CD4-positive, alpha-beta T cell (primary cell): ENCODE measurements at regions not wholly inside any gene's neighbourhood (a gene's known extent, or its start where the extent isn't known, plus 50 kb on each side); places are given as distances from the start of the nearest gene placed in this dataset.
"Not testable (repeated sequence)": the region's sequence is repeated elsewhere in the genome, so short reads cannot be mapped to it uniquely, and the experiment has no call there.

Experiments
- ATAC-seq: fragments of 200-7000 bp; cut with Tn5 transposase; one replicate; pipeline ENCODE4 v1.10.0; 2022; ENCODE audit warnings: mild to moderate bottlenecking; ENCODE audit not compliant: poor library complexity
- CTCF ChIA-PET: fragments of 350-600 bp; sonication (Branson Sonifier 250); formaldehyde crosslinking; loops from one replicate; lab custom pipeline; 2021; ENCODE audit warnings: antibody characterized with exemption, inconsistent platforms; lab: Charles Lee
- POLR2A ChIA-PET: fragments of 350-600 bp; sonication (Branson Sonifier 250); formaldehyde crosslinking; loops from one replicate; lab custom pipeline; 2021; ENCODE audit warnings: antibody characterized with exemption, inconsistent platforms; lab: Charles Lee
- DNase-seq, 14 experiments: peaks; one replicate each; pipeline ENCODE4 v3.0.0-alpha.2; 2013 to 2020; ENCODE audit warnings: mixed read lengths in 2 of 14
- H3K27ac ChIP-seq, 2 donors: one replicate each; pipeline versions ENCODE4 v1.5.1 to v1.7.0; 2013; ENCODE audit warnings: low read length in 2 of 2, low read depth in 1 of 2, mild to moderate bottlenecking in 1 of 2
- H3K27me3 ChIP-seq, 2 experiments: 1 replicate in 1 of 2; 2 replicates in 1 of 2; pipeline versions ENCODE4 v1.6.1 to v1.7.0; 2013; ENCODE audit warnings: low read length in 2 of 2, control low read depth in 1 of 2, mild to moderate bottlenecking in 1 of 2, moderate library complexity in 1 of 2; ENCODE audit not compliant: insufficient read depth in 2 of 2, control insufficient read depth in 1 of 2
- H3K36me3 ChIP-seq: one replicate; pipeline ENCODE4 v1.6.1; 2013; ENCODE audit warnings: low read length, control low read depth; ENCODE audit not compliant: insufficient read depth
- H3K4me1 ChIP-seq: one replicate; pipeline ENCODE4 v1.6.1; 2013; ENCODE audit warnings: low read length, control low read depth; ENCODE audit not compliant: insufficient read depth
- H3K4me3 ChIP-seq: one replicate; pipeline ENCODE4 v1.5.1; 2013; ENCODE audit warnings: mild to moderate bottlenecking, low read length, moderate library complexity
- H3K9me3 ChIP-seq, 2 experiments: 1 replicate in 1 of 2; 2 replicates in 1 of 2; pipeline versions ENCODE4 v1.6.1 to v1.7.0; 2013; ENCODE audit warnings: low read length in 2 of 2, mild to moderate bottlenecking in 2 of 2, control low read depth in 1 of 2, moderate library complexity in 1 of 2; ENCODE audit not compliant: control insufficient read depth in 1 of 2, insufficient read depth in 1 of 2
- H3K27ac Mint-ChIP-seq: one replicate; pipeline ENCODE4 v1.8.0; 2020; ENCODE audit warnings: mixed read lengths
- H3K27me3 Mint-ChIP-seq: one replicate; pipeline ENCODE4 v1.8.0; 2021; ENCODE audit warnings: mixed read lengths
- H3K36me3 Mint-ChIP-seq: one replicate; pipeline ENCODE4 v1.8.0; 2021; ENCODE audit warnings: low read depth, mixed read lengths
- H3K4me1 Mint-ChIP-seq: one replicate; pipeline ENCODE4 v1.8.0; 2021; ENCODE audit warnings: low read depth, mixed read lengths
- H3K4me3 Mint-ChIP-seq: one replicate; pipeline ENCODE4 v1.8.0; 2020; ENCODE audit warnings: mild to moderate bottlenecking, mixed read lengths
- H3K9me3 Mint-ChIP-seq: one replicate; pipeline ENCODE4 v1.8.0; 2020; ENCODE audit warnings: mixed read lengths
- intact Hi-C, 2 experiments: fragments of 100-400 bp; cut with DNase I in 1 of 2; cut with micrococcal nuclease in 1 of 2; formaldehyde crosslinking; loops; one replicate each; pipeline versions ENCODE4 v1.15.1 to v1.9.0; 2023 to 2025; cut with DNase I, micrococcal nuclease
- TF ChIP-seq, protein P1 (sequence below): fragments of 200-600 bp; IDR thresholded peaks from one replicate; pipeline ENCODE4 v1.8.0; 2022; ENCODE audit warnings: antibody characterized with exemption, mild to moderate bottlenecking

- POLR2A ChIA-PET: no interaction called here
- intact Hi-C loops: no loop called here
- DNase-seq: no peak
- no peaks in the 10 kb centered on the region for H3K36me3 ChIP-seq
- H3K4me1 ChIP-seq: no peaks in the 10 kb centered on the region
- Mint-ChIP-seq H3K9me3 (peaks cover 3% of the 10 kb centered on the region), H3K36me3 (no peaks in the 10 kb centered on the region), H3K4me3 (no peak overlapping the region), H3K4me1 (peaks cover 6% of the 10 kb centered on the region), H3K27me3 (no peaks in the 10 kb centered on the region), H3K27ac (no peak overlapping the region)
- no peak overlapping the region for H3K27ac ChIP-seq
- CTCF ChIA-PET: no interaction called here
- TF ChIP-seq, protein P1, sequence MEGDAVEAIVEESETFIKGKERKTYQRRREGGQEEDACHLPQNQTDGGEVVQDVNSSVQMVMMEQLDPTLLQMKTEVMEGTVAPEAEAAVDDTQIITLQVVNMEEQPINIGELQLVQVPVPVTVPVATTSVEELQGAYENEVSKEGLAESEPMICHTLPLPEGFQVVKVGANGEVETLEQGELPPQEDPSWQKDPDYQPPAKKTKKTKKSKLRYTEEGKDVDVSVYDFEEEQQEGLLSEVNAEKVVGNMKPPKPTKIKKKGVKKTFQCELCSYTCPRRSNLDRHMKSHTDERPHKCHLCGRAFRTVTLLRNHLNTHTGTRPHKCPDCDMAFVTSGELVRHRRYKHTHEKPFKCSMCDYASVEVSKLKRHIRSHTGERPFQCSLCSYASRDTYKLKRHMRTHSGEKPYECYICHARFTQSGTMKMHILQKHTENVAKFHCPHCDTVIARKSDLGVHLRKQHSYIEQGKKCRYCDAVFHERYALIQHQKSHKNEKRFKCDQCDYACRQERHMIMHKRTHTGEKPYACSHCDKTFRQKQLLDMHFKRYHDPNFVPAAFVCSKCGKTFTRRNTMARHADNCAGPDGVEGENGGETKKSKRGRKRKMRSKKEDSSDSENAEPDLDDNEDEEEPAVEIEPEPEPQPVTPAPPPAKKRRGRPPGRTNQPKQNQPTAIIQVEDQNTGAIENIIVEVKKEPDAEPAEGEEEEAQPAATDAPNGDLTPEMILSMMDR: no peak
- H3K4me3 ChIP-seq: no peak overlapping the region
- no peak for ATAC-seq
- H3K9me3 ChIP-seq: peaks cover 5 to 9% of the 10 kb centered on the region in 2 experiments
- no peaks in the 10 kb centered on the region for H3K27me3 ChIP-seq
These were observed 234.4 kb downstream of the SHQ1 start for GRCh38 chr3:72613871-72614270.

DNA sequence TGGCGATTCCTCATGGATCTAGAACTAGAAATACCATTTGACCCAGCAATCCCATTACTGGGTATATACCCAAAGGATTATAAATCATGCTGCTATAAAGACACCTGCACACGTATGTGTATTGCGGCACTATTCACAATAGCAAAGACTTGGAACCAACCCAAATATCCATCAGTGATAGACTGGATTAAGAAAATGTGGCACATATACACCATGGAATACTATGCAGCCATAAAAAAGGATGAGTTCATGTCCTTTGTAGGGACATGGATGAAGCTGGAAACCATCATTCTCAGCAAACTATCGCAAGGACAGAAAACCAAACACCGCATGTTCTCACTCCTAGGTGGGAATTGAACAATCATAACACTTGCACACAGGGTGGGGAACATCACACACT lies 239.1 kb downstream of the SHQ1 start:
- H3K36me3 Mint-ChIP-seq, H3K27me3 ChIP-seq, H3K4me1 Mint-ChIP-seq, intact Hi-C loops, H3K9me3 Mint-ChIP-seq, H3K36me3 ChIP-seq, H3K27ac ChIP-seq, CTCF ChIA-PET, H3K4me1 ChIP-seq, DNase-seq, H3K27ac Mint-ChIP-seq, H3K27me3 Mint-ChIP-seq, H3K4me3 Mint-ChIP-seq, ATAC-seq, POLR2A ChIA-PET, H3K9me3 ChIP-seq, H3K4me3 ChIP-seq: not testable (repeated sequence)

DNA sequence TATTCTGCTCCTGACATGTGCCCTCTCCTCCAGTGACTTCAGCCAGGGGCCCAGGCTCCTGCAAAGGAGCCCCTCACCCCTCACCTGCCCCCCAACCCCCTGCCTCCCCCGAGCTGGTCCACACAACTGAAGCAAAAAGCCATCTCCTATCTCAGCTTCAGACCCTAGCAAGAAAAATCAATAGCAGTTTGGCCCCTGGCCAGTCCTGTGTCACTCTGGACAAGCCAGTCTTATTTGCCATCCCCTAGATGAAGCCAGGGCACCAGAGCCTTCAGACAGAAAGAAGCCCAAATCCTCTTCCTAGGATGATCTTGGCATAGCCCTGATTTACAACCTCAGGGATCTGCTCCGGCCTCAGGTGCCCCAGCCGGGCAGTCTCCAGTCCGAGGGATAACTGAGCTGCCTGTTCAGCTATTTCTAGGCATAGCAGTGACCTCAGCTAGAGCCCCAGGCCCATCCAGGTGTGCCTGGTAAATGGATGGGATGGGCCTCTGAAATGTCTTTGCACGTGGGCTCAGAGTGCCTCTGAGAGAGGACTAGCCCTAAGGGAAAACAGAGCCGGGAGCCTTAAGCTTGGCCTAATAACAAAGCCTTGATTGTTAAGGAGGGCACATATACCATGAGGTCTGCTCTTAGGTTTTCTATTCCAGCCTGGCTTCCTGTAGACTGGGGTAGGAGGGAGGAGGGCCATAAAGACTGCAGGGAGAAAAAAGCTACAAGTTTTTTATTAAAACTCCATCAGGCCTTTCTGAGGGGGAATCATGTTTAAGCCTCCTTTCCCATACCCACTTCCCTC lies 242.0 kb downstream of the SHQ1 start:
- Histone ChIP-seq H3K4me3 (no peak overlapping the region), H3K36me3 (no peaks in the 10 kb centered on the region), H3K4me1 (no peaks in the 10 kb centered on the region), H3K27ac (no peak overlapping the region), H3K9me3 (no peaks in the 10 kb centered on the region), H3K27me3 (no peaks in the 10 kb centered on the region)
- Mint-ChIP-seq H3K36me3 (no peaks in the 10 kb centered on the region), H3K4me3 (no peak overlapping the region), H3K4me1 (no peaks in the 10 kb centered on the region), H3K9me3 (no peaks in the 10 kb centered on the region), H3K27ac (no peak overlapping the region), H3K27me3 (no peaks in the 10 kb centered on the region)
- DNase-seq: no peak
- TF ChIP-seq, protein P1: no peak
- ChIA-PET POLR2A (no interaction called here), CTCF (no interaction called here)
- ATAC-seq: no peak
- intact Hi-C loops: no loop called here

DNA sequence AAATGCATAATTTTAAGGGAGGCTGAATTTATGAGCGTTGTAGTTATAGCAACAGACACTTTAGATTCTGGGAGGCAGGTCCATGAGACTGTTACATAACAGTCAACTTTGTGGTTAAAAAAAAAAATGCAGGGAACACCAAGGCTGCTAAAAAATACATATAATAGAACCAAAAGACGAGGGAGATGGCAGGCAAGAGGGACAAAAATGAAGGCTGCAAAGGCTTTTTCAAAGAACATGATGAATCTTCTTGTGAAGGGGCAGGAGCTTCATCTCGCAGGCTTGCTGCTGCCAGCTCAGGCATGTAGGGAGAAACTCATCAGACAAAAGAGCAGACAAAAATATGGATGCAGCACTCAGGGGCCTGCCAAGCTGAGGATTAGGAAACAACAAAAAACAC lies 243.9 kb downstream of the SHQ1 start:
- Mint-ChIP-seq H3K36me3 (no peaks in the 10 kb centered on the region), H3K27ac (no peak overlapping the region), H3K9me3 (no peaks in the 10 kb centered on the region), H3K4me1 (no peaks in the 10 kb centered on the region), H3K4me3 (no peak overlapping the region), H3K27me3 (no peaks in the 10 kb centered on the region)
- Histone ChIP-seq H3K27ac (no peak overlapping the region), H3K27me3 (no peaks in the 10 kb centered on the region), H3K36me3 (no peaks in the 10 kb centered on the region), H3K4me3 (no peak overlapping the region), H3K9me3 (no peaks in the 10 kb centered on the region), H3K4me1 (no peaks in the 10 kb centered on the region)
- intact Hi-C loops: no loop called here
- ChIA-PET POLR2A (no interaction called here), CTCF (interaction anchor here (0.7 kb wide), 1 partner anchor 744 kb away, joined by 3 read pairs; no protein-coding TSS in a partner anchor)
- TF ChIP-seq, protein P1: no peak
- no peak for ATAC-seq
- DNase-seq: no peak
